GM12878 (cell line): ENCODE measurements at regions not wholly inside any gene's neighbourhood (a gene's known extent, or its start where the extent isn't known, plus 50 kb on each side); places are given as distances from the start of the nearest gene placed in this dataset.

ENCODE experiments used
- ATAC-seq: fragments of 200-7000 bp; cut with Tn5 transposase; 3 replicates; pipeline ENCODE4 v1.9.1; 2020; ENCODE audit warnings: mild to moderate bottlenecking, moderate library complexity
- BruUV-seq: library from RNA; stranded (reverse); fragments of 400-500 nt; replicated peaks from 2 replicates; lab custom pipeline; 2021; lab: Mats Ljungman, UMichigan
- CTCF ChIA-PET: fragments of 300-600 bp; sonication (Branson Sonifier 250); formaldehyde crosslinking; extraction: SDS; loops from one replicate; lab custom pipeline; 2021; ENCODE audit warnings: inconsistent platforms; lab: Yijun Ruan, JAX
- POLR2A ChIA-PET: fragments of 350-600 bp; formaldehyde crosslinking; extraction: SDS; loops from one replicate; lab custom pipeline; 2021; ENCODE audit warnings: inconsistent platforms; lab: Charles Lee
- RAD21 ChIA-PET: fragments of 300-600 bp; sonication (Branson Sonifier 250); formaldehyde crosslinking; loops from one replicate; lab custom pipeline; 2023; ENCODE audit warnings: antibody characterized with exemption; ENCODE audit not compliant: unreplicated experiment; lab: Charles Lee
- SMC1A ChIA-PET: fragments of 300-600 bp; sonication (Branson Sonifier 250); formaldehyde crosslinking; loops from one replicate; lab custom pipeline; 2023; ENCODE audit not compliant: unreplicated experiment, uncharacterized antibody; lab: Charles Lee
- DNase-seq: peaks from one replicate; pipeline ENCODE4 v3.0.0-alpha.2; 2011; ENCODE audit warnings: low read depth, low spot score
- FAIRE-seq: peaks from 3 replicates; lab custom pipeline; 2011; peaks lifted over from hg19 to GRCh38; lab: Jason Lieb, UNC
- H2AFZ ChIP-seq: 2 replicates; pipeline ENCODE4 v1.6.0; 2011; ENCODE audit warnings: low read depth, low read length, control low read depth; ENCODE audit not compliant: control insufficient read depth
- H3K27ac ChIP-seq: 2 replicates; pipeline ENCODE4 v1.5.1; 2011; ENCODE audit warnings: control low read depth; ENCODE audit not compliant: control insufficient read depth, insufficient read depth
- H3K27me3 ChIP-seq, 2 experiments: replicated peaks in 1 of 2; 2 replicates each; pipeline versions ENCODE4 v1.6.0 to v1.6.1; 2011; ENCODE audit warnings: low read length in 1 of 2; ENCODE audit not compliant: control insufficient read depth in 2 of 2, insufficient read depth in 2 of 2
- H3K36me3 ChIP-seq, 2 experiments: 2 replicates each; pipeline ENCODE4 v1.5.1; 2011; ENCODE audit warnings: low read length in 1 of 2; ENCODE audit not compliant: control insufficient read depth in 2 of 2, insufficient read depth in 2 of 2
- H3K4me1 ChIP-seq: 2 replicates; pipeline ENCODE4 v1.6.1; 2011; ENCODE audit warnings: mild to moderate bottlenecking, low read length, moderate library complexity, mixed read lengths; ENCODE audit not compliant: control insufficient read depth, insufficient read depth
- H3K4me2 ChIP-seq: 2 replicates; pipeline ENCODE4 v1.6.0; 2011; ENCODE audit warnings: control low read depth; ENCODE audit not compliant: control insufficient read depth, insufficient read depth
- H3K4me3 ChIP-seq: fragments of 200-600 bp; sonication (generic); 2 replicates; pipeline ENCODE4 v1.5.1; 2016
- H3K79me2 ChIP-seq: 2 replicates; pipeline ENCODE4 v1.6.0; 2011; ENCODE audit warnings: low read length; ENCODE audit not compliant: control insufficient read depth, insufficient read depth
- H3K9ac ChIP-seq: 2 replicates; pipeline ENCODE4 v1.8.0; 2011; ENCODE audit warnings: low read length, control low read depth, mixed read lengths; ENCODE audit not compliant: control insufficient read depth, insufficient read depth
- H3K9me3 ChIP-seq: replicated peaks from 3 replicates; pipeline ENCODE4 v1.5.1; 2011; ENCODE audit warnings: mild to moderate bottlenecking, low read length; ENCODE audit not compliant: control insufficient read depth, insufficient read depth
- H4K20me1 ChIP-seq: 2 replicates; pipeline ENCODE4 v1.6.0; 2011; ENCODE audit not compliant: control insufficient read depth, insufficient read depth
- BHLHE40 ChIP-seq, 2 experiments: fragments of 450-650 bp in 1 of 2; IDR thresholded peaks; 2 replicates each; pipeline ENCODE4 v1.6.1; 2011 to 2017; ENCODE audit warnings: low read depth in 2 of 2, borderline replicate concordance in 1 of 2, improper control_type of control experiment in 1 of 2, low read length in 1 of 2, mild to moderate bottlenecking in 1 of 2
- BMI1 ChIP-seq: fragments of 450-650 bp; IDR thresholded peaks from 2 replicates; pipeline ENCODE4 v1.6.1; 2016; ENCODE audit warnings: mild to moderate bottlenecking, moderate library complexity, borderline replicate concordance
- CBX5 ChIP-seq: sonication (generic); IDR thresholded peaks from 2 replicates; pipeline ENCODE4 v1.6.1; 2016; ENCODE audit warnings: low read depth, moderate library complexity, mild to moderate bottlenecking, inconsistent platforms
- CREB1 ChIP-seq: IDR thresholded peaks from 2 replicates; pipeline ENCODE4 v1.6.1; 2012; ENCODE audit warnings: low read depth, mild to moderate bottlenecking, inconsistent platforms
- GABPA ChIP-seq: IDR thresholded peaks from 2 replicates; pipeline ENCODE4 v1.6.1; 2014; ENCODE audit warnings: antibody characterized with exemption, low read depth, mild to moderate bottlenecking, inconsistent platforms
- JUNB ChIP-seq: IDR thresholded peaks from 2 replicates; pipeline ENCODE4 v1.6.1; 2016; ENCODE audit warnings: antibody characterized with exemption, mild to moderate bottlenecking
- LARP7 ChIP-seq: fragments of 450-650 bp; IDR thresholded peaks from 2 replicates; pipeline ENCODE4 v1.6.1; 2017; ENCODE audit warnings: mild to moderate bottlenecking
- MEF2B ChIP-seq: fragments of 450-650 bp; IDR thresholded peaks from 2 replicates; pipeline ENCODE4 v1.6.1; 2018; ENCODE audit warnings: mild to moderate bottlenecking, moderate library complexity; ENCODE audit not compliant: partially characterized antibody, poor library complexity, severe bottlenecking
- MTA2 ChIP-seq: fragments of 450-650 bp; IDR thresholded peaks from 2 replicates; pipeline ENCODE4 v1.6.1; 2016; ENCODE audit warnings: low read depth, mild to moderate bottlenecking, moderate library complexity
- PKNOX1 ChIP-seq: fragments of 450-650 bp; IDR thresholded peaks from 2 replicates; pipeline ENCODE4 v1.6.1; 2016; ENCODE audit warnings: mild to moderate bottlenecking
- POU2F2 ChIP-seq: IDR thresholded peaks from 3 replicates; pipeline ENCODE4 v1.6.1; 2011; ENCODE audit warnings: low read depth, mild to moderate bottlenecking, low read length, borderline replicate concordance
- RCOR1 ChIP-seq: conservative IDR thresholded peaks from 2 replicates; pipeline ENCODE4 v1.6.1; 2012; ENCODE audit warnings: low read depth, low read length, improper control_type of control experiment
- REST ChIP-seq: IDR thresholded peaks from 2 replicates; pipeline ENCODE4 v1.6.1; 2012; ENCODE audit warnings: mild to moderate bottlenecking, low read depth, low read length
- TARDBP ChIP-seq: IDR thresholded peaks from 2 replicates; pipeline ENCODE4 v1.6.1; 2016; ENCODE audit warnings: borderline replicate concordance
- ZNF207 ChIP-seq: fragments of 450-650 bp; IDR thresholded peaks from 2 replicates; pipeline ENCODE4 v1.6.1; 2014; ENCODE audit warnings: antibody characterized with exemption, mild to moderate bottlenecking, borderline replicate concordance
- ZNF24 ChIP-seq: fragments of 450-650 bp; IDR thresholded peaks from 2 replicates; pipeline ENCODE4 v1.6.1; 2017; ENCODE audit warnings: antibody characterized with exemption, mild to moderate bottlenecking
- ZNF384 ChIP-seq: IDR thresholded peaks from 2 replicates; pipeline ENCODE4 v1.6.1; 2012; ENCODE audit warnings: low read depth, mild to moderate bottlenecking, low read length, improper control_type of control experiment, borderline replicate concordance
- WGBS: methylation state at CpG from one replicate; pipeline ENCODE4 v1.1.6; 2016; ENCODE audit warnings: low lambda C conversion rate; ENCODE audit not compliant: insufficient replicate concordance, insufficient coverage; ENCODE audit errors: missing lambda C conversion rate; 5-methylcytosine and 5-hydroxymethylcytosine counted together
- in situ Hi-C: fragments of 300-500 bp; cut with MboI; formaldehyde crosslinking; loops from 9 replicates; pipeline ENCODE4 v1.14.3; 2018; ENCODE audit warnings: mixed read lengths
- intact Hi-C: fragments of 100-400 bp; cut with micrococcal nuclease; formaldehyde crosslinking; loops from one replicate; pipeline ENCODE4 v1.14.2; 2022; ENCODE audit not compliant: unreplicated experiment

GRCh38 chr15:38085114-38085513 lies 150.7 kb downstream of the TMCO5A start:
- BruUV-seq = no TSS peak
- peak; percentile 74 for DNase-seq
- Histone ChIP-seq H3K27ac (no peak overlapping the region), H2AFZ (peak overlapping the region; percentile 6; the same call in 1 of the 2 replicates), H3K9me3 (no peaks in the 10 kb centered on the region), H3K4me1 (peaks cover 32% of the 10 kb centered on the region), H3K27me3 (no peaks in the 10 kb centered on the region), H3K4me3 (no peak overlapping the region), H3K9ac (no peak overlapping the region), H3K79me2 (no peaks in the 10 kb centered on the region), H4K20me1 (no peaks in the 10 kb centered on the region), H3K36me3 (no peaks in the 10 kb centered on the region), H3K4me2 (peak overlapping the region; percentile 75)
- ChIA-PET RAD21 (interaction anchor here (0.5 to 3.1 kb wide), 20 partner anchors 8 to 378 kb away, joined by 3 to 39 read pairs (median 4); partner anchors contain the start of gene SPRED1), POLR2A (interaction anchor here (1.6 to 2.6 kb wide), 8 partner anchors 13 to 167 kb away, joined by 3 to 10 read pairs (median 7); partner anchors contain the start of gene SPRED1), SMC1A (interaction anchor here (0.6 to 4.6 kb wide), 32 partner anchors 9 to 270 kb away, joined by 3 to 60 read pairs (median 5); no protein-coding TSS in a partner anchor), CTCF (interaction anchor here (0.7 to 4.6 kb wide), 10 partner anchors 10 to 321 kb away, joined by 3 to 21 read pairs (median 4); no protein-coding TSS in a partner anchor)
- WGBS = 0% methylated on average over 7 of the region's 7 CpGs
- FAIRE-seq = peak; percentile 85
- ATAC-seq = peak; percentile 88
- intact Hi-C loops = loop anchor here (1.0 kb wide), 2 partner anchors 16 to 45 kb away; no protein-coding TSS in a partner anchor
- in situ Hi-C loops = no loop called here
- TF ChIP-seq GABPA (peak; percentile 60; the same call in 1 of the 2 replicates), CBX5 (0 out of 2 replicates have a peak, but pooled peaks have one; percentile 33), CREB1 (0 out of 2 replicates have a peak, but pooled peaks have one; percentile 28), PKNOX1 (peak; percentile 28; the same call in 1 of the 2 replicates), ZNF24 (no peak), ZNF384 (no peak), MTA2 (peak; percentile 98), REST (no peak), BHLHE40 (IDR thresholded peaks at IDR 0.05; ENCODE audit: borderline replicate concordance in 1 of 2, low read depth in 2 of 2, low read length in 1 of 2) (peak; percentile 99 to 100), ZNF207 (peak; percentile 75; the same call in 1 of the 2 replicates), MEF2B (peak; percentile 84), BMI1 (peak; percentile 77; the same call in 1 of the 2 replicates), TARDBP (0 out of 2 replicates have a peak, but pooled peaks have one; percentile 41), LARP7 (no peak), RCOR1 (peak; percentile 78; the same call in 1 of the 2 replicates), JUNB (peak; percentile 59), POU2F2 (peak; percentile 73; the same call in 1 of the 3 replicates)
